ENCODE measurements at regions not wholly inside any gene's neighbourhood (a gene's known extent, or its start where the extent isn't known, plus 50 kb on each side); places are given as distances from the start of the nearest gene placed in this dataset.

- TF ChIP-seq CTCF (conservative IDR thresholded peaks at IDR 0.05), result no peak
- no peak for TF ChIP-seq ZFX (IDR thresholded peaks at IDR 0.05)
These were observed 247.5 kb downstream of the KCNJ3 start for GRCh38 chr2:154945984-154946383.

Data from C4-2B (cell line).